ENCODE measurements at regions not wholly inside any gene's neighbourhood (a gene's known extent, or its start where the extent isn't known, plus 50 kb on each side); places are given as distances from the start of the nearest gene placed in this dataset.

DNA sequence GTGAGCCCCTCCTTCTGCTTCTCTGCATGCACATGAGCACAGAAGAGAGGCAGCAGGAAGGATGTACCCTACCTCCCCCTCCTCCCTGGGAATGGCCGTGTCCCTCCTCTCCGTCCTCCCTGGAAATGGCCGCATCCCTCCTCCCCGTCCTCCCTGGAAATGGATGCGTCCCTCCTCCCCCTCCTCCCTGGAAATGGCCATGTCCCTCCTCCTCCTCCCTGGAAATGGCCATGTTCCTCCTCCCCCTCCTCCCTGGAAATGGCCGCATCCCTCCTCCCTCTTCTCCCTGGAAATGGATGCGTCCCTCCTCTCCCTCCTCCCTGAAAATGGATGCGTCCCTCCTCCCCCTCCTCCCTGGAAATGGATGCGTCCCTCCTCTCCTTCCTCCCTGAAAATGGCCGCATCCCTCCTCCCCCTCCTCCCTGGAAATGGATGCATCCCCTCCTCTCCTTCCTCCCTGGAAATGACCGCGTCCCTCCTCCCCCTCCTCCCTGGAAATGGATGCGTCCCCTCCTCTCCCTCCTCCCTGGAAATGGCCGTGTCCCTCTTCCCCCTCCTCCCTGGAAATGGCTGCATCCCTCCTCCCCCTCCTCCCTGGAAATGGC lies 428.6 kb downstream of the AACS start:
- WGBS, 2 donors = 90 to 94% methylated on average over 14 of the region's 14 CpGs
- no peaks in the 10 kb centered on the region for H3K4me1 ChIP-seq (ENCODE audit: control insufficient read depth in 5 of 5, insufficient read depth in 5 of 5, low read length in 5 of 5)
- H3K4me3 ChIP-seq = no peak overlapping the region
- TF ChIP-seq, protein P1, sequence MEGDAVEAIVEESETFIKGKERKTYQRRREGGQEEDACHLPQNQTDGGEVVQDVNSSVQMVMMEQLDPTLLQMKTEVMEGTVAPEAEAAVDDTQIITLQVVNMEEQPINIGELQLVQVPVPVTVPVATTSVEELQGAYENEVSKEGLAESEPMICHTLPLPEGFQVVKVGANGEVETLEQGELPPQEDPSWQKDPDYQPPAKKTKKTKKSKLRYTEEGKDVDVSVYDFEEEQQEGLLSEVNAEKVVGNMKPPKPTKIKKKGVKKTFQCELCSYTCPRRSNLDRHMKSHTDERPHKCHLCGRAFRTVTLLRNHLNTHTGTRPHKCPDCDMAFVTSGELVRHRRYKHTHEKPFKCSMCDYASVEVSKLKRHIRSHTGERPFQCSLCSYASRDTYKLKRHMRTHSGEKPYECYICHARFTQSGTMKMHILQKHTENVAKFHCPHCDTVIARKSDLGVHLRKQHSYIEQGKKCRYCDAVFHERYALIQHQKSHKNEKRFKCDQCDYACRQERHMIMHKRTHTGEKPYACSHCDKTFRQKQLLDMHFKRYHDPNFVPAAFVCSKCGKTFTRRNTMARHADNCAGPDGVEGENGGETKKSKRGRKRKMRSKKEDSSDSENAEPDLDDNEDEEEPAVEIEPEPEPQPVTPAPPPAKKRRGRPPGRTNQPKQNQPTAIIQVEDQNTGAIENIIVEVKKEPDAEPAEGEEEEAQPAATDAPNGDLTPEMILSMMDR (IDR thresholded peaks at IDR 0.05; ENCODE audit: control extremely low read depth, extremely low read depth) = no peak
- H3K27me3 ChIP-seq (ENCODE audit: control insufficient read depth in 3 of 3, insufficient read depth in 3 of 3, low read length in 2 of 3) = no peaks in the 10 kb centered on the region
- DNase-seq = no peak
- H3K36me3 ChIP-seq (ENCODE audit: control insufficient read depth in 4 of 4, insufficient read depth in 4 of 4, low read length in 4 of 4) = no peaks in the 10 kb centered on the region
- no peak overlapping the region for H3K9ac ChIP-seq (ENCODE audit: insufficient read depth in 1 of 2, low read length in 2 of 2)
- no peak for ATAC-seq (ENCODE audit: insufficient read depth, low FRiP score)
- peaks cover 0 to 8% (median 0%) of the 10 kb centered on the region in 4 donors for H3K9me3 ChIP-seq (ENCODE audit: control insufficient read depth in 4 of 4, insufficient read depth in 3 of 4, low read length in 3 of 4)
- H3K27ac ChIP-seq (ENCODE audit: low read depth in 1 of 2, low read length in 1 of 2) = no peak overlapping the region

- WGBS, 2 donors = 67 to 72% methylated on average over 6 of the region's 6 CpGs
- Histone ChIP-seq H3K9ac (ENCODE audit: insufficient read depth in 1 of 2, low read length in 2 of 2) (no peak overlapping the region), H3K27ac (ENCODE audit: low read depth in 1 of 2, low read length in 1 of 2) (no peak overlapping the region), H3K27me3 (ENCODE audit: control insufficient read depth in 3 of 3, insufficient read depth in 3 of 3, low read length in 2 of 3) (peaks cover 0 to 3% (median 0%) of the 10 kb centered on the region in 3 donors), H3K36me3 (ENCODE audit: control insufficient read depth in 4 of 4, insufficient read depth in 4 of 4, low read length in 4 of 4) (no peaks in the 10 kb centered on the region), H3K4me3 (no peak overlapping the region), H3K4me1 (ENCODE audit: control insufficient read depth in 5 of 5, insufficient read depth in 5 of 5, low read length in 5 of 5) (no peaks in the 10 kb centered on the region), H3K9me3 (ENCODE audit: control insufficient read depth in 4 of 4, insufficient read depth in 3 of 4, low read length in 3 of 4) (no peaks in the 10 kb centered on the region)
- TF ChIP-seq, protein P1 (IDR thresholded peaks at IDR 0.05; ENCODE audit: control extremely low read depth, extremely low read depth) = no peak
- no peak for DNase-seq
- no peak for ATAC-seq (ENCODE audit: insufficient read depth, low FRiP score)
These were observed 437.9 kb downstream of the AACS start for GRCh38 chr12:125503128-125503527.

GRCh38 chr12:125509195-125509594 lies 444.0 kb downstream of the AACS start:
- Histone ChIP-seq H3K9ac (ENCODE audit: insufficient read depth in 1 of 2, low read length in 2 of 2) (no peak overlapping the region), H3K9me3 (ENCODE audit: control insufficient read depth in 4 of 4, insufficient read depth in 3 of 4, low read length in 3 of 4) (no peaks in the 10 kb centered on the region), H3K27me3 (ENCODE audit: control insufficient read depth in 3 of 3, insufficient read depth in 3 of 3, low read length in 2 of 3) (no peaks in the 10 kb centered on the region), H3K4me1 (ENCODE audit: control insufficient read depth in 5 of 5, insufficient read depth in 5 of 5, low read length in 5 of 5) (no peaks in the 10 kb centered on the region), H3K4me3 (no peak overlapping the region), H3K27ac (ENCODE audit: low read depth in 1 of 2, low read length in 1 of 2) (no peak overlapping the region), H3K36me3 (ENCODE audit: control insufficient read depth in 4 of 4, insufficient read depth in 4 of 4, low read length in 4 of 4) (no peaks in the 10 kb centered on the region)
- WGBS, 2 donors = 86% methylated on average over 6 of the region's 6 CpGs
- ATAC-seq (ENCODE audit: insufficient read depth, low FRiP score) (no peak), DNase-seq (no peak)
- TF ChIP-seq, protein P1 (IDR thresholded peaks at IDR 0.05; ENCODE audit: control extremely low read depth, extremely low read depth) = no peak
